UCSD-AML1 (cell line): ENCODE measurements at regions not wholly inside any gene's neighbourhood (a gene's known extent, or its start where the extent isn't known, plus 50 kb on each side); places are given as distances from the start of the nearest gene placed in this dataset.

Experiments
- DNase-seq: peaks from one replicate; lab custom pipeline; 2025; ENCODE audit not compliant: unreplicated experiment; lab: John Stamatoyannopoulos, UW

DNA sequence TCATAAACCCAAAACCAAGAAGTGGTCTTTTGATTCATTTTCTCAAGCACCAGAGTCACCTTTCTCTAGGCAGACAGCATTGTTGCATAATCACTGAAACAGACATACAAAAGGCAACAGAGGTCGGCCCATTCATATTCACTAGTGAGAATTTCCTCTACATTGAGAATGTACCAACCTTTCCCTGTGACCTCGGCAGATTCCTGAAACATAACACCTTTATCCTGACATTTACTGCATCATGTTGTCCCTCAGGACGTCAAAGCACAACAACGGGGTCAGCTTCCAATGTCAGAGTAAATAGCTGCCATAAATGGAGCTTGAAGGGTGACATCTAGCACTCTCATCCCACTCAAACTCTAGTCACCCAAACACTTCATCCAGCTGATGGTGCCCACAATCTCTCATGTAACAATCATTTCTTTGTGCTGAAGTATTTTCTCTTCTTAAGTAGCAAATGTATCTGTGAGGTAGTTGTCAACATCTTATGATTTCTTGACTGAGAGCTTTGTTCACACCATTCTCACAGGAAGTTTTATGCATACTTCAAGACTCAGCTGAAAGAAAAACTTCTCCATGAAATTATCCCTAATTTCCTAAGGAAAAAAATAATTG lies 802.6 kb upstream of the CHAC2 start:
- no peak for DNase-seq

DNA sequence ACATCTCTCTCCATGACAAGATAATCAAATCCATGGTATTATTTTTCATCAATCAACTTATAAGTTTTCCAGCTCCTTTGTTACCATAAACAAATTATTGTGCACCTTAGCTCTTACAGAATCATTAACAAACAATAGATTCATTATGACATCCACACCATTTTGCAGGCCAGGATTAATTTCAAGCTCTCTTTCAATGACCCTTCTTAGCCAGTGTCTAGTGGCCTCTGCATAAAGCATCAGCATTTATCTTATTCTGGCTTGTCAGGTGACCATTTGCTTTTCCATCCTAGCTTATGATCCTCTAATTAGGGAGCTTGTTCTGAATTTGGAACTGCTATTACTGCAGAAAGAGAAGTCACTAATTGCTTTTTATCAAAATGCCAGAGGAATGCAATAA lies 806.2 kb upstream of the CHAC2 start:
- no peak for DNase-seq

DNA sequence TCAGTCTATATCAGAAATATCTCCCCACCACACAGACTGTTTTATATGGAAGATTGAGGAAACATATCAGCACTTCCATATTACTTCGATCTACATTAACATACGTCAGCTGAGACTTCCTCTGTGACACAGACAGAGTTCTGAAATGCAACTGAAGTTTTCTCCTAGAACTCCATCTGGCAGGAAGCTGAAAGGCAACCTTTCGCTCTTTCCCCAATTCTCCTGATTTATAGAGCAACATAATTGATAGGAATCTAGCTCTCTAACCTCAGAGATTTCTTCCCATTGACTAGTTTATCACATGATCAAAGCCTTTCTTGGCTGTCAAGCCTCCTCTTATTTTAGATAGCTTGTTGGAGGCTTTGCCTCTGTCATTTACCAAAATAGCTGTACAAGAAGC lies 806.7 kb upstream of the CHAC2 start:
- DNase-seq: no peak

DNA sequence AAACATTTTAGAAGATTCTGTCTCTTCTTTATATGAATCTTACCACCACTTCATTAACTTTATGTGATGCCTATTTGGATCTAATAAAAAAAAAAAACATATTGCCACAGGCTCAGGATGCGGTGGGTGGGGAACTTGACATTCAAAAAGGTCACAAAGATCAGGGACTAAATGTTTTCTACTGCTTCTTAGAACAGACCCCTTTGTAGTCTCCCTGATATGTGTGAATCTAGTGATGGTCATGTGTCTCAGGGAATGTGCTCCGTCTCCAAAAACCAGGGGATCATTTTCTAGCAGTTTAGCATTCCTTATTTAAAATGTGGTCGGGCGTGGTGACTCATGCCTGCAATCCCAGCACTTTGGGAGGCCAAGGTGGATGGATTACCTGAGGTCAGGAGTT lies 807.8 kb upstream of the CHAC2 start:
- DNase-seq: no peak

DNA sequence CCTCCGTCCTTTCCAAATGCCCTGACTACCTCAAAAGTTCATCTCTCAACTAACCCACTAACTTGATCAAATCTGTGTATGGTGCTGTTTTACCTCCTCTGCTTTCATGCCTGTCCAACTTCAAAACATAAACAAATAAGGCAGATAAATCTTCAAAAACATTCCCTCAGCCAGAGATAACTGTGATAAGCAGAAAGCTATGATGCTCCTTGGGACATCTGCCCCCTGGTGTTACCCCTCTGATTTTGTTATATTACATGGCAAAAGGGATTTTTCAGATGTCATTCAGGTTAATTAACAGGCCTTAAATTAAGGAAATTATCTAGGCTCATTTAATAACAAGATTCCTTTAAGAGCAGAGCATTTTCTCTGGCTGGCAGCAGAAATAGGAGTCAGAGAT lies 810.8 kb upstream of the CHAC2 start:
- DNase-seq: no peak

DNA sequence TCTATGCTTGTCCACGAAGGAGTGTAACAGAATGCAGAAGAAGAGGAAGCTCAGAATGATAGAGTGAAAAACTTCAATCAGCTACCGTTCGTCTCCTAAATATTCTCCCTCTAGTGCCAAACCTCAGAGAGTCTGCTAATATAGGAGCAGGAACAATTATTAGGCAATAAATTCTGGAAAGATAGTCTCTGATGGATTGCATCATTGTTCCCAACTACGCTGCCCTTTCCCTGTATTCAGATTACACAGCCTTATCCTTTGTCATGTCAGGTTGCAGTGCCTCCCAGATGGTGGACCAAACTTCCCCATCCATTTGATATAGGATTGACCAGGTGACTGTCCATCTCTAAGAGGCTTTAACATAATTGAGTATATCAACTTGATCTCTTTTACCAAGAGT lies 811.5 kb upstream of the CHAC2 start:
- DNase-seq: no peak

DNA sequence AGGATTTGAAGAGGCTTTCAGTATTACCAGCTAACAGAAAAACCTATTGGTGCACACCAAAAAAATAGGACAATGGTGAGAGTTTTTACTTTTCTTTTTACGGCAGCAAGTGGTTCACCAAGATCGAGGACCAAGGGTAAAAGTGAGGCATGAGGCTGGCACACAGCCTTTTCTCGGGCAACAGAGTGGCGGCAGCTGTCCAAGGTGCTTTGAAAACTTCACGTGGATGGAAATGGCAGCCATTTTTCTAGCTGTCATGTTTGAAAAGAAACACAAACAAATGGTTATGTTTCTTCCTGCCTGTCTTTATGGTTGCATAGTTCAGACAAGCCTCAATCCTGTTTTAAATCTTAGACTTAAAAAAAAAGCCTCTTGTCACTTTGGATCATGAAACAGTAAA lies 812.5 kb upstream of the CHAC2 start:
- no peak for DNase-seq

DNA sequence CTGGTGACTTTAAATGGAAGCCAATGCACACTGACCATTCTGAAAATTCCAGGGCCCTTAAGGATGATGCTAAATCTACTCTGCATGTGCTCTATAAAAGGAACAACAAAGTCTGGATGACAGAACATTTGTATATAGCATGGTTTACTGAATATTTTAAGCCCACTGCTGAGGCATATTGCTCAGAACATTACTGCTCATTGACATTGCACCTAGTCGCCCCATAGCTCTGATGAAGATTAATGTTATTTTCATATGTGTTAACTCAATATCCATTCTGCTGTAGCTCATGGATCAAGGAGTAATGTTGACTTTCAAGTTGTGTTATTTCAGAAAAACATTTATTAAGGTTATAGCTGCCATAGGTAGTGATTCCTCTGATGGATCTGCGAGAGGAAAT lies 827.5 kb upstream of the CHAC2 start:
- no peak for DNase-seq

DNA sequence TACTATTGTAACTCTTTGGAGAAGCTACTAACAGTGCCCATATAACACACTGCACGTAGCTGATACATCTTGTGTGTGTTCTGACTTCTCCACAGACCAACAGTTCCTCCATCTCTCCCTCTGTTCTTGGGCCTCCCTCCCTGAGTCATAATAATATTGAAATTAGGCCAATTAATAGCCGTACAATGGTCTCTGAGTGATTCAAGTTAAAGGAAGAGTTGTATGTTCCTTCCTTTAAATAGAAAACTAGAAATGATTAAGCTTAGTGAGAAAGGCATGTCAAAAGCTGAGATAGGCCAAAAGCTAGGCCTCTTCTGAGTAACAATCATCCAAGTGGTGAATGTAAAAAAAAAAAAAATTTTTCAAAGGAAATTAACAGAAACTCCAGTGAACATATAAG lies 828.4 kb upstream of the CHAC2 start:
- DNase-seq: no peak

DNA sequence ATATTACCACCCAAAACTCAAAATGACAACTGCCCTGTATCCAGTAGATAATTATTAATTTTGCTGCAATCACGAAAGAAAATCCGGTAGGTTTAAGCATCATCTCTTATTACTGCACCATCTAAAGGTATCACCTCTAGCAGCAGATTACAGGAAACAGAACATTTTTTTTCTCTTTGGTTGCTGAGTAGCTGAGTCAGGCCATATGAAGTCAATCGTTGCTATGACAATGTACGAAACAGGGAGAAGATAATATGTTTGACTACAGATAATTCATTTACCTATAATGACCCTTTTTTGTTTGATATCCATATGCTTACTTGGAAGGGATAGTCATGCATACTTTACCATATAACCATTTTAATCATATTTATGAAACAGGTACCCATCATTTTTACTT lies 831.6 kb upstream of the CHAC2 start:
- DNase-seq: no peak

DNA sequence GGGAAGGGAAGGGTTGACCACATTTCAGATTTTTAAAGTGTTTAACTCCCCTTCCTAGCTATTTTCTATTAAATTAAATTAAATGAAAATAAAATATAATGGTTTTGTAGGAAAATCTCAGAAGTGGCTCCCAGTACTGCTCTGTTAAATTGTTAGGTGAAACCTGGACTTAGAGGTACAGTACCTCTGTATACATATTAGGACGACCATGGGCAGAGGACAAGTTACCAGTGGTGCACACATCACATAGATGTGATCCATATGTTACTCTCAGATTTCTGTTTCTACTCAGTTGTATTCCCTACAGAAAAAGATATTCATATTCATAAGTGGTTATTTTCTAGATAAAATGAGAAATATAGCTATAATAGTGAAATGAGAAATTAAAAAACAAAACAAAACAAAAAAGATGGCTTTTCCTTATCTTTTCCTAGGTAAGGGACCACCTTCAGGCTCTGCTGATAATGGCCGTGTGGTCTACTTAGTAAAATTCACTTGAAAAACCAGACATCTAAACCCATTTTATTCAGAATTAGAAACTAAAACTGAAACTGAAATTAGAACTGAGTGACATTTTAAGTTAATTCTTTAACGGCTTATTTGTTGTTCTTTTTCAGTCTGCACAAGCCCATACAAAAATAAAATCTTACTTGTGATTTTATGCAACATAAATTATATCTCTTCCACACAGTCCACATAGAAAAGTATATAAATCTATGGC lies 832.5 kb upstream of the CHAC2 start:
- no peak for DNase-seq

DNA sequence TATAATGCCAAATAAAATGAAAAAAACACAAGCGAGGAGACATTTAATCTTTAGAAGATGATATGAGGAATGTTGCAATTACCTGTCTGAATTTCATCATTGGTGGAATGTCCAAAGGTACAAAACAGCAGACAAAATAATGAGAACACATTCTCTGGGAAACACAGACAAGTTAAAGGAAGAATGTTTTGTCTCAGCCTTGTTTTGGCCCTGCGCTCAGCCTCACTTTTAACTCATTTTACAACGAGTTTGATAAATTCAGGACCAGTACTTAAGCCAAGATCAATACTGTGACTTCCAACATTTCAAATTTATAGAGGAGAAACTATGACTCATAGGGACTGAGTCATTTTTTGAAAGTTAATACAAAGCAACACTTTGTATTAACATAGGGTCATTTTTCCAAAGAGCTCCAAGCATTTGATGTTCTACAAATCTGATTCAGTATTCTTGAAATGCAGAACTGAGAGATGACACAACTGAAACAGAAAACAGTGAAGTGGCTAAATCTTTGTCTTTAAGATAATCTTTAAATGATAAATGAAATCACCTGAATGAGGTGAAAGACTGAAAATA lies 833.2 kb upstream of the CHAC2 start:
- no peak for DNase-seq

DNA sequence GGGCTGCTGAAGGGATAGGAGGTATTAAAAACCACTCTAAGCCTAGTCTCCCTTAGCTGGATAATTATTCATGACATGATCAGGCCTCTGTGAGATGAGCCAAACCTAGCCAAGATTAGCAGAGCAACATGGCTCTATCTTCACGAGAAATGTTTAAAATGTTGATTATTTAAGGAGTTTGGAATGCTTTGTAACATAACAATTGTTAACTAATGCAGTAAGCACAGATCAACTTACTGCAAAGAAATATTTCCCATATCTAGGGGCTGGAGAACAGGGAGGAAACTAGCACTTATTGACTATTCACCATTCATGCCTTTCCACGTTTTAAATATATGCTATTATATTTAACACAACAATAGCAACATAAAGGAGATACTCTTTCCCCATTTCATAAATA lies 833.7 kb upstream of the CHAC2 start:
- DNase-seq: no peak

DNA sequence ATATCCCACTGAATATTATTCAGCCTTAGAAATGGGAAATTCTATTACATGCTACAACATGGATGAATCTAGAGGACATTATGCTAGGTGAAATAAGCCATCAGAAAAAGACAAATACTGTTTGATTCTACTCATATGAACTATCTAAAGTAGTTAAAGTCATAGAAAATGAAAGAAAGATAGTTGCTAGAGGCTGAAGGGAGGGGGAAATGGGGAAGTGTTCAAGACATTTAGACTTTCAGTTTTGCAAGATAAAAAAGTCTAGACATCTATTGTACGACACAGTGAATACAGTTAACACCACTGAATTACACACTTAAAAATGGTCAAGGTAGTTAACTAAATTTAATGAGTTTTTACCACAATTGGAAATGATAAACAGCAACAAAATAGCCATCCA lies 835.9 kb upstream of the CHAC2 start:
- DNase-seq: no peak

DNA sequence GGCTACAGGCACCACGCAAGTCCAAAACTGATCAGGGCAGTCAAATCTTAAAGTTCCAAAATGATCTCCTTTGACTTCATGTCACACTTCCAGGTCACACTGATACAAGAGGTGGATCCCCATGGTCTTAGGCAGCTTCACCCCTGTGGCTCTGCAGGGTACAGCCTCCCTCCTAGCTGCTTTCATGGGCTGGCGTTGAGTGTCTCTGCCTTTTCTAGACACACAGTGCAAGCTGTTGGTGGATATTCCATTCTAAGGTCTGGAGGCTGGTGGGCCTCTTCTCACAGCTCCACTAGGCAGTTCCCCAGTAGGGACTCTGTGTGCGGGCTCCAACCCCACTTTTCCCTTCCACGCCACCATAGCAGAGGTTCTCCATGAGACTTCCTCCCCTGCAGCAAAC lies 838.2 kb upstream of the CHAC2 start:
- DNase-seq: peak; percentile 5

DNA sequence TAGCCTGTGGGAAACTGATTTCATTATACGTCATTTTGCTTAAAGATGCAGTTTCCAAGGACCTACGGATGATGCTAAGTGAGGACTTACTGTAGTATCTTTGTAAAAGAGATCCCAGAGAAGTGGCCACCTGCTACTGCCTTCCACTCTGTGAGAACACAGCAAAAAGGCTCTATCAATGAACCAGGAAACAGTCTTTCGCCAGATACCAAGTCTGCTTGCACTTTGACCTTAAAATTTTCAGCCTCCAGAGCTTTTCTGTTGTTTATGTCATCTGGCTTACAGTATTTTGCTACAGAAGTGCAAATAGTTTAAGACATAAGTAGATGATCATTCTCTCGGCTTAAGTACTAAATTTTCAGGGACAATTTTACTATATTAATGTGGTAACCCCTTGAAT lies 847.9 kb upstream of the CHAC2 start:
- DNase-seq: no peak

DNA sequence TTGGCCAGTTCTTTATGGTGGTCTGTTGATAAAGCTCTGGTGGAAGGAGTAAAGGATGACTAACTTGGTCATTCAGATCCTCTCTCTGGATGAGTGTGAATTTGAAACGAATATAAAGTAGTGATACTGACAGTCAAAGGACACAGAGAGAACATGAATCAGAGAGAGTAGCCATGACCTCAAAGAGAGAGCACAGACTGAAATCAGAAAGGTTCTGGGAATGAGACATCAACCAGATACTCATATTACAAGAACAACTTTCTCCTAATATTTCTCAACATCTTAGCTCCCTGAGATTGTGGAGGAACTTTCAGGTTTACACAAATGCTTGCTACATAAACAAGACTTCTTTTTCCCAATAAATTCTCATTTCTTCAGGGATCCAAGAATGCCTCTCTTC lies 849.1 kb upstream of the CHAC2 start:
- DNase-seq: no peak

DNA sequence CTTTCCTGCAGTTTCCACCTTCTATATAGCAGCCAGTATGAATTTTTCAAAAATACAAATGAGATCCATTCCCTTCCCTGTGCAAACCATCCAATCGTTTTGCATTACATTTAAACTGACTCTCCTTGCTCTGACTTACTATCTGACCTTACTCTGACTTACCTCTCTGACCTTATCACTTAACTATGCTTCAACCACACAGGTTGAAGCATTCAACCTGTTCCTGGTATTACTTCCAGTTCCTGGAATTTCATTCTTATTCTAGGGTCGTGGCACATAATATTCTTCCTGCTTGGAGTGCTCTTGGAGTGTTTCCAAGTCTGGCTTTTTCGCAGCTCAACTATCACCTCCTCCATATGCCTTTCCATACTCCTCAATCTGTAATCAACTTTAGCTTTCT lies 850.6 kb upstream of the CHAC2 start:
- no peak for DNase-seq

DNA sequence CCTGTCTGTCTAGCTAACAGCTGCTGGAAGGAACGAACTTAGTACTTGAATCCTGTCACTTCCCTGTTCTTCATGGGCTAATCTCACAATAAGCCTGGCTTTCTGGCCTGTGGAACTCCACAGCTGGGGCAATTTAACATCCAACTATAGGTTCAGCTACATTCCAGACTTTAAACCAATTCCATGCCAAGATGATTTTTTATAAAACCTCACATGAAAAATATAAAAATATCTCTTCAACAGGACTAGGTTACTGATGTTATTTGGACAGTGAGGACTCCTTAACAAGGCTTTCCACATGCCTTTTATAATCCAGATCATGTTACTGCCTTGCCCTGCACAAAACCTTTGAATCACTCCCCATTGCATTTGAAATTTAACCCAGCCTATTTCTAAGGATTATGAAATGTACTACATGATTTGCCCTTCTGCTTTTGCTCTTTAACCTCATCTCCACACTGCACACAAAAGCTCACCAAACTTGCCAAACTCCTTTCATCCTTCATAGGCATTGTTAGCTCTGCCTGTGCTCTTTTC lies 863.2 kb upstream of the CHAC2 start:
- DNase-seq: no peak

DNA sequence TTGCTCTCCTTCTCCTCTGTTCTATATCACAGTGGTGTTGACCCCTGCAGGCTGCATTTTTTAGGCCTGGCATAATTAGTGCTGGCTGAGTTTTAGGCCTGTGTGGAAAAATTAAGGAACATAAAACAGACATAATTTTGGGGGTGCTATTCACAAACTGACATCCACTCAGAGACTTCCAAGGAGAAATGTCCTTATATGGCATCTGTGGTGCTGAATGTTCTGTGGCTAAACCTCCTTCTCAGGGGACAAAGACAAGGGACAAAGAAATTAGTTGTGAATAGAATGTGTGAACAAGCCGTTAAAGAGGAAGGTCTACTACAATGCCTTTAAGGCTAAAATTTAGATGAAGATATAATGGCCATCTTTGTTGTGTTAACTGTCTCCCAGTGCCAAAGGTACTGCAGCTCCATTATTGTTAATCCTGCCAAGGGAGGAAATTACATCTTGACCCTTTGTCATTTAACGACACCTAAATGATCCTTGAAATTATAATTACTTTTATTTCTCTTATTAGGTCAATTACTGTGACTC lies 870.0 kb upstream of the CHAC2 start:
- no peak for DNase-seq

DNA sequence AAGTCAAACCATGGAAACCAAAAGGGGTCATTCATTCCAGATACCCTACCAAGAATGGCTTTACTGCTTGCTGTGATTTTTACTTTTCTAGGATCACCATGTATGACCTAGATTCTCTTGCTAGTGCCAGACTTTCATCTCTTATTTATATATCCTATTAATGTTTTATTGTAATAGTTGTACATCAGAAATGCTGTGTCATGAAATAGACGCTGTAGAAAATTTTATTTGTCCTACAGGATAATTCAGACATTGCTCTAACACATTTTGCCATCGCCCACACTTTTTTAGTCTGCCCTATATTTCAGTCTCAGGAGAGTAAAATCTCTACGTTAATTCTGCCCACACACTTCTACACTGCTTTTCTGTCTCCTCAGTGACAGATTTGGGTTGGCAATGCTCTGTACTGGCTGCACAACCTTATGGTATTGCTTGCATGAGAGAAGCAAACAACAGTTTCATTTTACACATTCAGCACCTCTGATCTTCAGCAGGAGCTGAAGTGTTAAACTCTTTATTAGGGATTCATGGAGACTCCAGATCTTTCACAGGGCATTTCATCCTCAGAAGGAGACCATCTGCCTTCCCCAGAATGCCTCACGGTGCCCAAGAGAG lies 871.8 kb upstream of the CHAC2 start:
- DNase-seq: no peak

DNA sequence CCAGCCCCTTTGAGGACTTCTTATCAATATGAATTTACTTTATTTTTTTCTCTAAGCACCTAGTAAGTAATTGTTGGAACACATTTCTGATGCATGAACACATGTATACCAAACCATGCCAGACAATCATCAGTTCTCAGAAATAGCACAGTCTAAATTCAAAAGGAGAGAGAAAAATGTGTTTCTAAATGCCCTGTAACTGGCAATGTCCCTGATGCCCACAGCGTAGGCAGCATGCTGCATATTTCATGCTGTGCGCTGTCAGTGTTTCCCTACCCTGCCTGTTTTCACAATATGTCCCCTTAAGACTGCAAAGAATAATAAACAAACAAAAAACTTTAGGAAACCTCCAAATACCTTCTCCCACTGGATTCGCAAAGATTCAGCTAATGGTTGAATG lies 881.0 kb upstream of the CHAC2 start:
- no peak for DNase-seq
